HEK293 (cell line): ENCODE measurements at regions not wholly inside any gene's neighbourhood (a gene's known extent, or its start where the extent isn't known, plus 50 kb on each side); places are given as distances from the start of the nearest gene placed in this dataset.

Source experiments
- CTCF ChIA-PET: fragments of 350-600 bp; formaldehyde crosslinking; extraction: SDS; loops from one replicate; lab custom pipeline; 2021; ENCODE audit warnings: antibody characterized with exemption; lab: Yijun Ruan, JAX
- POLR2A ChIA-PET: fragments of 300-600 bp; formaldehyde crosslinking; extraction: SDS; loops from one replicate; lab custom pipeline; 2020; ENCODE audit warnings: antibody characterized with exemption, inconsistent platforms; lab: Yijun Ruan, JAX
- H3K27ac ChIP-seq: fragments of 200-500 bp; sonication (Bioruptor generic); 2 replicates; pipeline ENCODE4 v1.5.1; 2014; ENCODE audit warnings: low read depth, low read length, control low read depth, inconsistent platforms; ENCODE audit errors: extremely low read depth
- H3K36me3 ChIP-seq, 2 experiments: fragments of 200-500 bp in 1 of 2; sonication (Bioruptor generic) in 1 of 2; 1 replicate in 1 of 2; 2 replicates in 1 of 2; pipeline ENCODE4 v1.5.1; 2014 to 2017; ENCODE audit warnings: inconsistent platforms in 2 of 2, low read length in 2 of 2; ENCODE audit not compliant: control insufficient read depth in 2 of 2, insufficient read depth in 1 of 2
- H3K4me1 ChIP-seq: fragments of 200-500 bp; sonication (Bioruptor generic); 2 replicates; pipeline ENCODE4 v1.5.1; 2014; ENCODE audit warnings: mild to moderate bottlenecking, low read length, inconsistent platforms; ENCODE audit not compliant: control insufficient read depth, insufficient read depth
- H3K4me3 ChIP-seq: 2 replicates; pipeline ENCODE4 v1.5.1; 2011; ENCODE audit warnings: low read depth, mild to moderate bottlenecking, control low read depth, low read length, moderate library complexity
- H3K9me3 ChIP-seq: fragments of 200-500 bp; sonication (Bioruptor generic); 2 replicates; pipeline ENCODE4 v1.5.1; 2014; ENCODE audit warnings: low read depth, low read length, inconsistent platforms; ENCODE audit not compliant: control insufficient read depth, insufficient read depth
- BCL6B ChIP-seq: fragments of 450-650 bp; formaldehyde crosslinking; IDR thresholded peaks from 2 replicates; pipeline ENCODE4 v1.5.1; 2017; ENCODE audit warnings: missing biosample characterization, missing genetic modification characterization
- IKZF3 ChIP-seq: fragments of 450-650 bp; IDR thresholded peaks from 2 replicates; pipeline ENCODE4 v1.5.0; 2018; ENCODE audit warnings: missing biosample characterization, mild to moderate bottlenecking, missing genetic modification characterization, moderate library complexity
- MYNN ChIP-seq: fragments of 450-650 bp; formaldehyde crosslinking; IDR thresholded peaks from 2 replicates; pipeline ENCODE4 v1.5.1; 2016; ENCODE audit warnings: missing biosample characterization, missing genetic modification characterization, borderline replicate concordance
- OSR2 ChIP-seq: fragments of 450-650 bp; formaldehyde crosslinking; IDR thresholded peaks from 2 replicates; pipeline ENCODE4 v1.5.1; 2016; ENCODE audit warnings: missing biosample characterization, missing genetic modification characterization
- REPIN1 ChIP-seq: fragments of 450-650 bp; formaldehyde crosslinking; IDR thresholded peaks from 2 replicates; pipeline ENCODE4 v1.5.1; 2017; ENCODE audit warnings: missing biosample characterization, missing genetic modification characterization, low read depth
- SETDB1 ChIP-seq: IDR thresholded peaks from one replicate; pipeline ENCODE4 v1.6.1; 2017; ENCODE audit warnings: mild to moderate bottlenecking, low read length, moderate library complexity, mixed read lengths; ENCODE audit not compliant: insufficient read length
- ZNF114 ChIP-seq: fragments of 450-650 bp; formaldehyde crosslinking; IDR thresholded peaks from 2 replicates; pipeline ENCODE4 v1.5.0; 2017; ENCODE audit warnings: missing biosample characterization, missing genetic modification characterization
- ZNF132 ChIP-seq: fragments of 450-650 bp; formaldehyde crosslinking; IDR thresholded peaks from 2 replicates; pipeline ENCODE4 v1.5.1; 2017; ENCODE audit warnings: missing biosample characterization, missing genetic modification characterization, borderline replicate concordance
- ZNF184 ChIP-seq: fragments of 450-650 bp; IDR thresholded peaks from 2 replicates; pipeline ENCODE4 v1.5.1; 2018; ENCODE audit warnings: missing biosample characterization, mild to moderate bottlenecking, missing genetic modification characterization
- ZNF19 ChIP-seq: fragments of 450-650 bp; formaldehyde crosslinking; IDR thresholded peaks from 2 replicates; pipeline ENCODE4; 2016; ENCODE audit warnings: missing biosample characterization, missing genetic modification characterization, low read depth
- ZNF302 ChIP-seq: fragments of 450-650 bp; formaldehyde crosslinking; IDR thresholded peaks from 2 replicates; pipeline ENCODE4 v1.5.1; 2016; ENCODE audit warnings: missing biosample characterization, missing genetic modification characterization, low read depth
- ZNF426 ChIP-seq: fragments of 450-650 bp; formaldehyde crosslinking; IDR thresholded peaks from 2 replicates; pipeline ENCODE4 v1.5.1; 2017; ENCODE audit warnings: missing biosample characterization, missing genetic modification characterization, mild to moderate bottlenecking, inconsistent platforms, moderate library complexity
- ZNF555 ChIP-seq: fragments of 450-650 bp; formaldehyde crosslinking; conservative IDR thresholded peaks from 2 replicates; pipeline ENCODE4 v1.5.1; 2017; ENCODE audit warnings: missing biosample characterization, mild to moderate bottlenecking, missing genetic modification characterization, inconsistent platforms
- ZNF654 ChIP-seq: fragments of 450-650 bp; formaldehyde crosslinking; IDR thresholded peaks from 2 replicates; pipeline ENCODE4 v1.5.1; 2016; ENCODE audit warnings: low read depth, missing biosample characterization, missing genetic modification characterization
- ZNF837 ChIP-seq: fragments of 450-650 bp; formaldehyde crosslinking; IDR thresholded peaks from 2 replicates; pipeline ENCODE4 v1.5.1; 2016; ENCODE audit warnings: missing biosample characterization, missing genetic modification characterization
- TF ChIP-seq, protein P1 (sequence below): fragments of 450-650 bp; formaldehyde crosslinking; IDR thresholded peaks from 2 replicates; pipeline ENCODE4 v1.5.1; 2017; ENCODE audit warnings: missing biosample characterization, mild to moderate bottlenecking, missing genetic modification characterization, moderate library complexity

- no peak for TF ChIP-seq ZNF426 (tag by site-specific recombination)
- TF ChIP-seq OSR2 (tag by site-specific recombination), result no peak
- no peak for TF ChIP-seq ZNF184 (tag by site-specific recombination)
- TF ChIP-seq ZNF302 (tag by site-specific recombination), result no peak
Measured at GRCh38 chr4:66178906-66179305, 508.6 kb upstream of the EPHA5 start (continued).

DNA sequence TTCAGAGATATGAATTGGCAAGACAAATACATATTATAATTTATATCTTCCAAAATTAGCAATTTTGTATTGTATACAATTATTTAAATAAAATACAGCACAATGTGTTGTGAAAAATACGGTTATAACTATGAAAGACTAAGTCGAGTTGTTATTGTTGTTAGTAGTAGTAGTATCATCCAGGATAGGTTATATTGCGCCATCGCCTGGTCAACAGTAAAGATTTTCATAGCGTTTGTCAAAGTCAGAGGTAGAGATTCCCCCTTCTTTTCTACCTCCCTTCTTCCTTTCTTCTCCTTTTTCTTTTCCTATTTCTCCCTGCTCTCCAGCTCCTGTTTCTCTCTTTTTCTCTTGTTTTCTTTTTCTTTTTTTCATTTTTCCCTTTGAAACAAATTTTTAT lies 499.1 kb upstream of the EPHA5 start:
- POLR2A ChIA-PET, result no interaction called here
- Histone ChIP-seq H3K9me3 (no peaks in the 10 kb centered on the region), H3K27ac (no peak overlapping the region), H3K4me1 (no peaks in the 10 kb centered on the region), H3K4me3 (no peak overlapping the region), H3K36me3 (no peaks in the 10 kb centered on the region)
- TF ChIP-seq IKZF3, result no peak
- TF ChIP-seq ZNF654 (tag by site-specific recombination), result peak; percentile 24
- CTCF ChIA-PET, result no interaction called here

GRCh38 chr4:66164869-66165268 lies 494.6 kb upstream of the EPHA5 start:
- H3K4me1 ChIP-seq, result no peaks in the 10 kb centered on the region
- CTCF ChIA-PET, result no interaction called here
- no peaks in the 10 kb centered on the region for H3K9me3 ChIP-seq
- H3K27ac ChIP-seq, result no peak overlapping the region
- TF ChIP-seq ZNF837 (tag by site-specific recombination), result no peak
- TF ChIP-seq BCL6B (tag by site-specific recombination), result no peak
- TF ChIP-seq SETDB1, result peak; percentile 40
- no peak for TF ChIP-seq ZNF132 (tag by site-specific recombination)
- TF ChIP-seq, protein P1, sequence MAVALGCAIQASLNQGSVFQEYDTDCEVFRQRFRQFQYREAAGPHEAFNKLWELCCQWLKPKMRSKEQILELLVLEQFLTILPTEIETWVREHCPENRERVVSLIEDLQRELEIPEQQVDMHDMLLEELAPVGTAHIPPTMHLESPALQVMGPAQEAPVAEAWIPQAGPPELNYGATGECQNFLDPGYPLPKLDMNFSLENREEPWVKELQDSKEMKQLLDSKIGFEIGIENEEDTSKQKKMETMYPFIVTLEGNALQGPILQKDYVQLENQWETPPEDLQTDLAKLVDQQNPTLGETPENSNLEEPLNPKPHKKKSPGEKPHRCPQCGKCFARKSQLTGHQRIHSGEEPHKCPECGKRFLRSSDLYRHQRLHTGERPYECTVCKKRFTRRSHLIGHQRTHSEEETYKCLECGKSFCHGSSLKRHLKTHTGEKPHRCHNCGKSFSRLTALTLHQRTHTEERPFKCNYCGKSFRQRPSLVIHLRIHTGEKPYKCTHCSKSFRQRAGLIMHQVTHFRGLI (tag by site-specific recombination), result no peak
- TF ChIP-seq, all 188 proteins: peak for 1
- POLR2A ChIA-PET, result no interaction called here
- Histone ChIP-seq H3K4me3 (no peak overlapping the region), H3K36me3 (no peaks in the 10 kb centered on the region)

DNA sequence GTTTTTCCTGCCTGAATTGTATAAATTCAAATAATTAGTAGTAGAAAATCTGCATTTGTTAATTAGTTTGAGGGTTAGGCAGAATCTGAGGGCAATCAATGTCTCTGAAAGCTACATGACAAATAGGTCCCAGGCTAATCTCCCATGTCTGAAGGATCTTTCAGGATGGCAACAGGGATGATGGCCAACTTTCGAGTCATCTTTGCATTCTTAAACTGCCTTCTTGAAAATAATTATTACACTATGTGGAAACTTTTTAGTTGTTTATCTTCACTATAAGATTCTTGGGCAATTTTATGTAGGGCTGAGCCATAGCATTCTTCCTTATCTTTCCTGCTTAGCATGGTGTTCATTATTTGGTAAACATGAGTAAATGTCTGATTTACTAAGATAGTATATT lies 490.3 kb upstream of the EPHA5 start:
- Histone ChIP-seq H3K4me1 (no peaks in the 10 kb centered on the region), H3K4me3 (no peak overlapping the region), H3K27ac (no peak overlapping the region), H3K36me3 (no peaks in the 10 kb centered on the region), H3K9me3 (no peaks in the 10 kb centered on the region)
- TF ChIP-seq ZNF555 (tag by site-specific recombination) (no peak), MYNN (tag by site-specific recombination) (no peak), ZNF114 (tag by site-specific recombination) (no peak), ZNF19 (no peak), REPIN1 (tag by site-specific recombination) (no peak)
- CTCF ChIA-PET, result interaction anchor here (0.6 kb wide), 1 partner anchor 1271 kb away, joined by 3 read pairs; no protein-coding TSS in a partner anchor
- POLR2A ChIA-PET, result no interaction called here
